Sigmoid colon (tissue), 6 donors: ENCODE measurements at regions not wholly inside any gene's neighbourhood (a gene's known extent, or its start where the extent isn't known, plus 50 kb on each side); places are given as distances from the start of the nearest gene placed in this dataset.

Source experiments
- DNase-seq: peaks from one replicate; pipeline ENCODE4 v3.0.0-alpha.2; 2019
- H3K27ac ChIP-seq, 4 donors: fragments of 200-600 bp; sonication (generic); one replicate each; pipeline ENCODE4 v1.5.1; 2016 to 2019; ENCODE audit warnings: mild to moderate bottlenecking in 1 of 4
- H3K27me3 ChIP-seq, 3 donors: fragments of 200-600 bp; sonication (generic); one replicate each; pipeline ENCODE4 v1.5.1; 2019; ENCODE audit warnings: mild to moderate bottlenecking in 1 of 3
- H3K36me3 ChIP-seq, 4 donors: fragments of 200-600 bp; sonication (generic); one replicate each; pipeline ENCODE4 v1.5.1; 2016 to 2019
- H3K4me1 ChIP-seq, 4 donors: fragments of 200-600 bp; sonication (generic); one replicate each; pipeline ENCODE4 v1.5.1; 2017 to 2019
- H3K4me3 ChIP-seq, 4 donors: fragments of 200-600 bp; sonication (generic); one replicate each; pipeline ENCODE4 v1.5.1; 2017 to 2019; ENCODE audit warnings: mild to moderate bottlenecking in 2 of 4, moderate library complexity in 1 of 4
- H3K9me3 ChIP-seq, 4 donors: fragments of 200-600 bp in 3 of 4; sonication (generic) in 3 of 4; one replicate each; pipeline versions ENCODE4 v1.5.1 to v1.6.1; 2013 to 2019
- EP300 ChIP-seq, 4 donors: sonication (generic); formaldehyde crosslinking; IDR thresholded peaks; one replicate each; pipeline ENCODE4 v1.6.1; 2017; ENCODE audit warnings: antibody characterized with exemption in 4 of 4
- POLR2A ChIP-seq, 2 donors: fragments of 450-650 bp; IDR thresholded peaks; one replicate each; pipeline ENCODE4 v1.6.1; 2016; ENCODE audit warnings: antibody characterized with exemption in 2 of 2, mild to moderate bottlenecking in 2 of 2, moderate library complexity in 2 of 2
- POLR2AphosphoS5 ChIP-seq, 4 donors: sonication (generic); formaldehyde crosslinking; IDR thresholded peaks; one replicate each; pipeline ENCODE4 v1.6.1; 2017; ENCODE audit warnings: antibody characterized with exemption in 4 of 4
- WGBS, 2 donors: extraction: QIAGEN DNeasy Blood & Tissue Kit; methylation state at CpG; one replicate each; pipeline ENCODE4 v1.1.7; 2013; 5-methylcytosine and 5-hydroxymethylcytosine counted together
- intact Hi-C: fragments of 100-400 bp; cut with DNase I; formaldehyde crosslinking; loops from one replicate; pipeline ENCODE4 v1.15.1; 2023
- TF ChIP-seq, protein P1 (sequence below), 4 experiments: fragments of 450-650 bp in 3 of 4; fragments of 200-600 bp in 1 of 4; IDR thresholded peaks; one replicate each; pipeline ENCODE4 v1.5.1; 2016 to 2019; ENCODE audit warnings: antibody characterized with exemption in 4 of 4, mild to moderate bottlenecking in 3 of 4, moderate library complexity in 2 of 4
- donor health status: healthy with polysubstance abuse.
- donor health status: healthy.

DNA sequence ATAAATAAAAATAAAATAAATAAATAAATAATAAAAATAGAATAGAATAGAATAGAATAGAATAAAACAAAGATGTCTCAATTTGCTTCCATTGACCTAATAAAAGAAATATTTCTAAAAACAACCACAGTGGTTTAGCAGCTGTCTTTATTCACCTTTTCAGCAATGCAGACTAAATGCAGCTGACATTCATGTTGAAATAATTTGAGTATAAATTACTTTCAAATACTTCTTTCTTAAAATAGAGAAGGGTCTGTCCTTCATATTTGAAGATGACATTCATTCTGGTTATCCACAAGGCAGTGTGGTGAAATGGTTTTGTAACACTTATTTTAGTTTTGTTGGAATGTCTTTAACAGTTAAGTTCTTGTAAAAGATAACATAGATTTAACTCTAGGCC, 469.4 kb downstream of the IRS1 start:
- DNase-seq: no peak
- no peaks in the 10 kb centered on the region for H3K36me3 ChIP-seq
- no peak overlapping the region for H3K4me3 ChIP-seq
- intact Hi-C loops: no loop called here
- H3K27me3 ChIP-seq: no peaks in the 10 kb centered on the region
- H3K4me1 ChIP-seq: no peaks in the 10 kb centered on the region
- TF ChIP-seq EP300 (IDR thresholded peaks at IDR 0.05) (no peak), POLR2A (IDR thresholded peaks at IDR 0.05) (no peak), POLR2AphosphoS5 (IDR thresholded peaks at IDR 0.05) (no peak)
- TF ChIP-seq, protein P1, sequence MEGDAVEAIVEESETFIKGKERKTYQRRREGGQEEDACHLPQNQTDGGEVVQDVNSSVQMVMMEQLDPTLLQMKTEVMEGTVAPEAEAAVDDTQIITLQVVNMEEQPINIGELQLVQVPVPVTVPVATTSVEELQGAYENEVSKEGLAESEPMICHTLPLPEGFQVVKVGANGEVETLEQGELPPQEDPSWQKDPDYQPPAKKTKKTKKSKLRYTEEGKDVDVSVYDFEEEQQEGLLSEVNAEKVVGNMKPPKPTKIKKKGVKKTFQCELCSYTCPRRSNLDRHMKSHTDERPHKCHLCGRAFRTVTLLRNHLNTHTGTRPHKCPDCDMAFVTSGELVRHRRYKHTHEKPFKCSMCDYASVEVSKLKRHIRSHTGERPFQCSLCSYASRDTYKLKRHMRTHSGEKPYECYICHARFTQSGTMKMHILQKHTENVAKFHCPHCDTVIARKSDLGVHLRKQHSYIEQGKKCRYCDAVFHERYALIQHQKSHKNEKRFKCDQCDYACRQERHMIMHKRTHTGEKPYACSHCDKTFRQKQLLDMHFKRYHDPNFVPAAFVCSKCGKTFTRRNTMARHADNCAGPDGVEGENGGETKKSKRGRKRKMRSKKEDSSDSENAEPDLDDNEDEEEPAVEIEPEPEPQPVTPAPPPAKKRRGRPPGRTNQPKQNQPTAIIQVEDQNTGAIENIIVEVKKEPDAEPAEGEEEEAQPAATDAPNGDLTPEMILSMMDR (IDR thresholded peaks at IDR 0.05): no peak
- H3K9me3 ChIP-seq: no peaks in the 10 kb centered on the region
- no peak overlapping the region for H3K27ac ChIP-seq

DNA sequence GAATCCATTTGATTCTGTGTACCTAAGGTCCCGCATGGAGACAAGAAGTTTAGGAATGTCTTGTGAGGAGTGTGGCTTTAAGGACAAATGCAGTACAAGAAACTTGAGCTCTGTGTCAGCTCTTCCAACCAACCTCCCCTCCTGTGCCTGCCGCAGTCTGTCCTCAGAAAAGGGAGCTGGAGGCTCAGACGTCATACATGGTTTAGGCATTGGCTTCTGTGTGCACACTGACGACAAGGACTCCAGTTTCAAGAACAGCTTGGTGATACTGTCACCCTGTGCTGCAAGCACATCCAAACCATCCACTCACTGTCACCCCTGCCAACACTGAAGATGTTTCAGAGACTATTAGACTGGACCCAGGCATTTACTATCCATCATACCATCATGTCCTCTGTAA, 470.4 kb downstream of the IRS1 start:
- 88 to 89% methylated on average over 4 of the region's 4 CpGs for WGBS, 2 donors

DNA sequence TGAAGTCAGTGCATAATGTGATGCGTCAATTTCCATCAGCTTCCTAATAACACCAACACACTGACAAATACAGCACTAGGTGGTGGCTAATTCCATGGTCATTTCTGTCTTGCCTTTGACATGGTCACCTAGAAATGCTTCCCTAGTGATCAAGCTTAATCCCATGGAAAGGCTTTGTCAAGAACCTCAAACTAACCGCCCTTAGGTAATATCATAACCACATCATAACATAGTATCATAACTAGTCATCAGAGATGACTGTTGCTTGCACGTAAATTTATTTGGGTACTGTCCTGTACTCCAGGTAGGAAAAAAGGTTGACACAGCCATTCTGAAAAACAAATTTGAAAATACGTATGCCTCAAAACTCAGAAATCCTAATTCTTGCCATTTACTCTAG, 471.8 kb downstream of the IRS1 start:
- H3K4me3 ChIP-seq: no peak overlapping the region
- intact Hi-C loops: no loop called here
- TF ChIP-seq, protein P1 (IDR thresholded peaks at IDR 0.05): no peak
- TF ChIP-seq POLR2AphosphoS5 (IDR thresholded peaks at IDR 0.05) (no peak), POLR2A (IDR thresholded peaks at IDR 0.05) (no peak), EP300 (IDR thresholded peaks at IDR 0.05) (no peak)
- H3K36me3 ChIP-seq: no peaks in the 10 kb centered on the region
- no peak for DNase-seq
- no peaks in the 10 kb centered on the region for H3K9me3 ChIP-seq
- H3K4me1 ChIP-seq: no peaks in the 10 kb centered on the region
- no peak overlapping the region for H3K27ac ChIP-seq
- WGBS, 2 donors: 95 to 96% methylated on average over 4 of the region's 4 CpGs
- no peaks in the 10 kb centered on the region for H3K27me3 ChIP-seq

More for the DNA sequence above, 470.4 kb downstream of the IRS1 start:
- DNase-seq: no peak
- H3K4me3 ChIP-seq: no peak overlapping the region
- no peaks in the 10 kb centered on the region for H3K4me1 ChIP-seq
- no peaks in the 10 kb centered on the region for H3K27me3 ChIP-seq
- intact Hi-C loops: no loop called here
- TF ChIP-seq, protein P1 (IDR thresholded peaks at IDR 0.05): no peak
- TF ChIP-seq POLR2A (IDR thresholded peaks at IDR 0.05) (no peak), EP300 (IDR thresholded peaks at IDR 0.05) (no peak), POLR2AphosphoS5 (IDR thresholded peaks at IDR 0.05) (no peak)
- no peaks in the 10 kb centered on the region for H3K36me3 ChIP-seq
- no peak overlapping the region for H3K27ac ChIP-seq
- no peaks in the 10 kb centered on the region for H3K9me3 ChIP-seq

DNA sequence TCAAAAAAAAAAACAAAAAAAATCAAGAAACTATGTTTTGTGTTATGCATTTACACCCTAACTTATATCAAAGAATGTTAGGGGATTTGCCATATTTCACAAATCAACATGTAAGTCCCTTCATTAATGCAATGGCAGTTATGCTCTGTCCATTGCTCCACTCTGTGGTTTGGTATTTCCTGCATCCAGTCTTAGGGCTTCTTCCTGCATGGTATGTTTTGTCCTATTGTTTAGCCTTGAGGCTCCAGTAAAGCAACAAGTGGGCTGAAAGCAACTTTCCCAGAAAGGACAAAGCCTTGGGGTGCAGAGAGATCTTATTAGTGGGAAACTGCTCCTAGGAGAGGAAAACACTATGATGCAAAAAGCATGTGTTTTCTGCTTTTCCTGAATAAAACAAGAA, 474.1 kb downstream of the IRS1 start:
- H3K36me3 ChIP-seq: no peaks in the 10 kb centered on the region
- DNase-seq: no peak
- no peaks in the 10 kb centered on the region for H3K9me3 ChIP-seq
- TF ChIP-seq POLR2AphosphoS5 (IDR thresholded peaks at IDR 0.05) (no peak), EP300 (IDR thresholded peaks at IDR 0.05) (no peak), POLR2A (IDR thresholded peaks at IDR 0.05) (no peak)
- TF ChIP-seq, protein P1 (IDR thresholded peaks at IDR 0.05): no peak
- no peak overlapping the region for H3K4me3 ChIP-seq
- intact Hi-C loops: no loop called here
- H3K4me1 ChIP-seq: no peaks in the 10 kb centered on the region
- no peak overlapping the region for H3K27ac ChIP-seq
- H3K27me3 ChIP-seq: no peaks in the 10 kb centered on the region

DNA sequence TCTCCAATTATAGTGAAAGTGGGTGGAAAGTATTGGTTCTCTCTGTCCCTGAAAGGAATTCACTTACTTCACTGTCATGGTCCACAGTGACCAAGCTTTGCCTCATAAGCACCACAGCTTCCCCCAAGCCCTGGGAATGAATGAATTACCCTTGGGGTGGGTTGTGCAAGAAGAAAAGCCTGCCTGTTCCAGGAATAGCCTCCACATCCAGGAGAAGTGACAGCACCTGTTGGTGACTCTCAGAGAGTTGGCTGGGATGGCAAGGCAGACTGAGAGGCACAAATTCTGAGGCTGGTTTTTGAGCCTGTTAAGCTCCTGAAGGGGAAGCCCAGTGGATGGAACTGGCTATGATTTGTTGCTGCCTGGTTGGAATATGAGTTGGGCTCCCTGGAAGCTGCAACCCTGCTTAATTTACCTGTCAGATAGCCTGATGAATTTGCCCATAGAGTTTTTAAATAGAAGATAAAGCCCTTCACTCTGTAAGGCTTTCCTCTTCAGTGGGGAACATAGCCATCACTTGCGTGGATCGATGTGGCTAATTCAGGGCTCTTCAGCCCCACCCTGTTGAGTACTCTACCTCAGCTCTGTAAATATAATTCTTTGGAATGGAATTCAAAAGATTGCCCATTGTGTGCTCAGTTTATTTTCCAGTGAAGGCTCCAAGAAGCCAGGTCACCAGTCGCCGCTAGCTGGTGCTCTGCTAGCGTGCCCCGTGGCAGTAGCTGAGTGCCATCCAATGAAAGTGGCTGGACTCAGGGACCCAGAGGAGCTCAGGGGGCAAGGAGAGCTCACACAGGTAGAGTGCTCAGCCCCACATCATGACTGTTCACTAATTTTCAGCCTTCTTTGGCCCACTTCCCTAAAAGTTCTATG, 479.3 kb downstream of the IRS1 start:
- Histone ChIP-seq H3K36me3 (no peaks in the 10 kb centered on the region), H3K9me3 (no peaks in the 10 kb centered on the region), H3K27ac (no peak overlapping the region), H3K4me1 (no peaks in the 10 kb centered on the region), H3K27me3 (no peaks in the 10 kb centered on the region), H3K4me3 (no peak overlapping the region)
- 80 to 93% methylated on average over 6 of the region's 6 CpGs for WGBS, 2 donors
- no peak for DNase-seq
- TF ChIP-seq, protein P1 (IDR thresholded peaks at IDR 0.05): no peak
- no peak for TF ChIP-seq POLR2A (IDR thresholded peaks at IDR 0.05)
- no peak for TF ChIP-seq EP300 (IDR thresholded peaks at IDR 0.05)
- no peak for TF ChIP-seq POLR2AphosphoS5 (IDR thresholded peaks at IDR 0.05)
- intact Hi-C loops: no loop called here
